ENCODE measurements at regions not wholly inside any gene's neighbourhood (a gene's known extent, or its start where the extent isn't known, plus 50 kb on each side); places are given as distances from the start of the nearest gene placed in this dataset.
"Not testable (repeated sequence)": the region's sequence is repeated elsewhere in the genome, so short reads cannot be mapped to it uniquely, and the experiment has no call there.

DNA sequence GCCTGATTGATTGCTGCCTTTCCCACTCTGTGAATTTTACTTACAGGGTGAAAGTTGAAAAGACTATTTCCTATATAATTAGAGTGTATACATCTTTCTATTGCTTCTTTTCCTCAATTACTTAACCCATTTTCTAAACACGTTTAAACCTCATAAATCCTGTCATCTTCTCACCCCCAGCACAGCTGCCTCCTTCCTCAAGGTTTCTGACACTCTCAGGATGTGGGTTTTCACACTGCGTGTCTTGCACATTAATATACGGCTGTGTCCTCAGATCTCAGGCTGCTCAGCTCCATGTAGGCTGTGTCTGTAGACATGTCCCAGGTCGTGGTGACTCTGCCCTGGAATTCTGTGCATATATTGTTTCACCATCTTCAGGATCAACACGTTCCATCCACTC is 97.6 kb upstream of the GOLGA6L6 start:
- H3K4me2 ChIP-seq; H3K9me2 ChIP-seq; H4K20me1 ChIP-seq (ENCODE audit: insufficient read depth); H3F3A ChIP-seq (replicated peaks; ENCODE audit: insufficient read depth); POLR2A ChIA-PET; H3K4me1 ChIP-seq (ENCODE audit: control insufficient read depth in 1 of 2, insufficient read depth in 2 of 2, low read depth in 1 of 2, low read length in 1 of 2); H2AFZ ChIP-seq (ENCODE audit: low read depth); H3K9ac ChIP-seq; CTCF ChIA-PET; DNase-seq; H3K9me3 ChIP-seq; H3K36me3 ChIP-seq (replicated peaks in 1 of 2; ENCODE audit: control insufficient read depth in 1 of 2, insufficient read depth in 2 of 2, low read length in 1 of 2); H3K79me2 ChIP-seq (ENCODE audit: insufficient read depth); H3K4me3 ChIP-seq (ENCODE audit: low read depth in 2 of 2, low read length in 1 of 2); H3K27ac ChIP-seq (ENCODE audit: low read depth in 2 of 2, low read length in 1 of 2): not testable (repeated sequence)
- WGBS (ENCODE audit: low lambda C conversion rate), result no CpG with 5 or more reads among the region's 5 CpGs
- peaks cover 22% of the 10 kb centered on the region; the same call in 1 of the 2 replicates for H3K27me3 ChIP-seq (ENCODE audit: insufficient read depth)

- H3K9me3 ChIP-seq; H4K20me1 ChIP-seq (ENCODE audit: insufficient read depth); H3K9me2 ChIP-seq; H3F3A ChIP-seq (replicated peaks; ENCODE audit: insufficient read depth); H3K27ac ChIP-seq (ENCODE audit: low read depth in 2 of 2, low read length in 1 of 2); H2AFZ ChIP-seq (ENCODE audit: low read depth); H3K79me2 ChIP-seq (ENCODE audit: insufficient read depth); POLR2A ChIA-PET; H3K36me3 ChIP-seq (replicated peaks in 1 of 2; ENCODE audit: control insufficient read depth in 1 of 2, insufficient read depth in 2 of 2, low read length in 1 of 2); H3K4me1 ChIP-seq (ENCODE audit: control insufficient read depth in 1 of 2, insufficient read depth in 2 of 2, low read depth in 1 of 2, low read length in 1 of 2); CTCF ChIA-PET; H3K4me2 ChIP-seq; H3K4me3 ChIP-seq (ENCODE audit: low read depth in 2 of 2, low read length in 1 of 2); H3K9ac ChIP-seq; H3K27me3 ChIP-seq (ENCODE audit: insufficient read depth); DNase-seq: not testable (repeated sequence)
- WGBS (ENCODE audit: low lambda C conversion rate), result 0% methylated on average over 2 of the region's 3 CpGs
Observed at GRCh38 chr15:20637499-20637898, 95.9 kb upstream of the GOLGA6L6 start.

DNA sequence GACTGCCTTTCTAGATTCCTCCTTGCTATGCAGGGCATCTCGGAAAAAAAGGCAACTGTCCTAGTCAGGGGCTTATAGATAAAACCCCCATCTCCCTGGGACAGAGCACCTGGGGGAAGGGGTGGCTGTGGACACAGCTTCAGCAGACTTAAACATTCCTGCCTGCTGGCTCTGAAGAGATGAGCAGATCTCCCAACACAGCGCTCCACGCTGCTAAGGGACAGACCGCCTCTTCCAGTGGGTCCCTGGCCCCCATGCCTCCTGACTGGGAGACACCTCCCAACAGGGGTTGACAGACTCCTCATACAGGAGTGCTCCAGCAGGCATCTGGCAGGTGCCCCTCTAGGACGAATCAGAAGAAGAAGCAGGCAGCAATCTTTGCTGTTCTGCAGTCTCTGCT is 87.9 kb upstream of the GOLGA6L6 start:
- H4K20me1 ChIP-seq (ENCODE audit: insufficient read depth); POLR2A ChIA-PET; H3K79me2 ChIP-seq (ENCODE audit: insufficient read depth); H3F3A ChIP-seq (replicated peaks; ENCODE audit: insufficient read depth); H3K4me1 ChIP-seq (ENCODE audit: control insufficient read depth in 1 of 2, insufficient read depth in 2 of 2, low read depth in 1 of 2, low read length in 1 of 2); H3K36me3 ChIP-seq (replicated peaks in 1 of 2; ENCODE audit: control insufficient read depth in 1 of 2, insufficient read depth in 2 of 2, low read length in 1 of 2); CTCF ChIA-PET; H3K27ac ChIP-seq (ENCODE audit: low read depth in 2 of 2, low read length in 1 of 2); H3K9ac ChIP-seq; H2AFZ ChIP-seq (ENCODE audit: low read depth); H3K27me3 ChIP-seq (ENCODE audit: insufficient read depth); H3K4me3 ChIP-seq (ENCODE audit: low read depth in 2 of 2, low read length in 1 of 2); H3K9me3 ChIP-seq; H3K4me2 ChIP-seq; DNase-seq; H3K9me2 ChIP-seq: not testable (repeated sequence)
- 0% methylated on average over 2 of the region's 5 CpGs for WGBS (ENCODE audit: low lambda C conversion rate)

DNA sequence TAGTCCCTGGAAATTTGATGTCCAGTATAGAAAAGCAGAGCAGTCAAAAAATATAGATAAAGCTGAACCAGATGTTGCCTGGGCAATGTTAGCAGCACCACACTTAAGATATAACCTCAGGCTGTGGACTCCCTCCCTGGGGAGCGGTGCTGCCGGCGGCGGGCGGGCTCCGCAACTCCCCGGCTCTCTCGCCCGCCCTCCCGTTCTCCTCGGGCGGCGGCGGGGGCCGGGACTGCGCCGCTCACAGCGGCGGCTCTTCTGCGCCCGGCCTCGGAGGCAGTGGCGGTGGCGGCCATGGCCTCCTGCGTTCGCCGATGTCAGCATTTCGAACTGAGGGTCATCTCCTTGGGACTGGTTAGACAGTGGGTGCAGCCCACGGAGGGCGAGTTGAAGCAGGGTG is 86.9 kb upstream of the GOLGA6L6 start:
- H3K9me2 ChIP-seq; H3K79me2 ChIP-seq (ENCODE audit: insufficient read depth); H3K4me2 ChIP-seq; POLR2A ChIA-PET; H2AFZ ChIP-seq (ENCODE audit: low read depth); H3K27me3 ChIP-seq (ENCODE audit: insufficient read depth); H3K9ac ChIP-seq; DNase-seq; H3F3A ChIP-seq (replicated peaks; ENCODE audit: insufficient read depth); H3K9me3 ChIP-seq; H4K20me1 ChIP-seq (ENCODE audit: insufficient read depth); H3K36me3 ChIP-seq (replicated peaks in 1 of 2; ENCODE audit: control insufficient read depth in 1 of 2, insufficient read depth in 2 of 2, low read length in 1 of 2); H3K27ac ChIP-seq (ENCODE audit: low read depth in 2 of 2, low read length in 1 of 2); CTCF ChIA-PET; H3K4me3 ChIP-seq (ENCODE audit: low read depth in 2 of 2, low read length in 1 of 2); H3K4me1 ChIP-seq (ENCODE audit: control insufficient read depth in 1 of 2, insufficient read depth in 2 of 2, low read depth in 1 of 2, low read length in 1 of 2): not testable (repeated sequence)
- WGBS (ENCODE audit: low lambda C conversion rate), result no CpG with 5 or more reads among the region's 30 CpGs

DNA sequence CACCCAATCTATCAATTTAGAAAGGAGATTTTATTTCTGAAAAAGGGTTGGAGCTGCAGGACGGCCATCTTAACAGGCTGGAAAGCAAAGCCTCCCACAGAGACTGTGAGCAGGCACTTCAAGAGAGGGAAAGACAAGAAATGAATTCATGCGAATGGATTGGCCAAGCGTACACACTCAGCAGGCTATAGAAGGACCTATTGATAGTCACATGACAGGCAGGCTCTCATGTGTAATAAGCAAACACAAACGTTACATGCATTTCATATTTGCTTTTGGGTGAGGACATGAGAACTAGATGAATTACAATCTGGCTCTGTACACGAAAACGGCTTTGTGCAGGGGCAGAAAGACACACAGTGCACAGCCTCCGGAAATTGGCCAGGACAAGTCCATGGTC is 83.9 kb upstream of the GOLGA6L6 start:
- H2AFZ ChIP-seq (ENCODE audit: low read depth); H3K4me2 ChIP-seq; H3K4me3 ChIP-seq (ENCODE audit: low read depth in 2 of 2, low read length in 1 of 2); H4K20me1 ChIP-seq (ENCODE audit: insufficient read depth); H3K79me2 ChIP-seq (ENCODE audit: insufficient read depth); DNase-seq; H3K36me3 ChIP-seq (replicated peaks in 1 of 2; ENCODE audit: control insufficient read depth in 1 of 2, insufficient read depth in 2 of 2, low read length in 1 of 2); H3K27ac ChIP-seq (ENCODE audit: low read depth in 2 of 2, low read length in 1 of 2); H3K27me3 ChIP-seq (ENCODE audit: insufficient read depth); H3F3A ChIP-seq (replicated peaks; ENCODE audit: insufficient read depth); CTCF ChIA-PET; H3K9me2 ChIP-seq; H3K9me3 ChIP-seq; H3K9ac ChIP-seq; H3K4me1 ChIP-seq (ENCODE audit: control insufficient read depth in 1 of 2, insufficient read depth in 2 of 2, low read depth in 1 of 2, low read length in 1 of 2); POLR2A ChIA-PET: not testable (repeated sequence)
- no CpG with 5 or more reads among the region's 7 CpGs for WGBS (ENCODE audit: low lambda C conversion rate)

DNA sequence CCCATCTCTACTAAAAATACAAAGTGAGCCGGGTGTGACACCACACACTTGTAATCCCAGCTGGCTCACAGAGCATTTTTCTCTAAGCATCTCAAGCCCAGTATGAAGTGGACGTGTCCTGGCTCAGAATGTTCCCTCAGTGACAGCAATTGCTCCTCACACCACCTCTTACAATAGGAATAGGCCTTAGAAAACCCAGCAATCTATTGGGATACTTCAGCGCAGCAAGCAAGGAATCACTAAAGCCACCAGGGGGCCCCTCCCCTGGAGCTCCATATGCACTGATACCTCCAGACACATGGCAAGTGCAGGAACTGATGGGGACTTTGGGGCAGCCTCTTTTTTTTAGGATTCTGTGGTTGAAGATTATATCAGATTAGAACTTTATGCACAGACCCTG is 82.5 kb upstream of the GOLGA6L6 start:
- CTCF ChIA-PET; H3F3A ChIP-seq (replicated peaks; ENCODE audit: insufficient read depth); H3K9me3 ChIP-seq; POLR2A ChIA-PET; H3K27ac ChIP-seq (ENCODE audit: low read depth in 2 of 2, low read length in 1 of 2); H3K36me3 ChIP-seq (replicated peaks in 1 of 2; ENCODE audit: control insufficient read depth in 1 of 2, insufficient read depth in 2 of 2, low read length in 1 of 2); DNase-seq; H3K79me2 ChIP-seq (ENCODE audit: insufficient read depth); H3K27me3 ChIP-seq (ENCODE audit: insufficient read depth); H3K4me3 ChIP-seq (ENCODE audit: low read depth in 2 of 2, low read length in 1 of 2); H3K9ac ChIP-seq; H4K20me1 ChIP-seq (ENCODE audit: insufficient read depth); H3K9me2 ChIP-seq; H2AFZ ChIP-seq (ENCODE audit: low read depth); H3K4me1 ChIP-seq (ENCODE audit: control insufficient read depth in 1 of 2, insufficient read depth in 2 of 2, low read depth in 1 of 2, low read length in 1 of 2); H3K4me2 ChIP-seq: not testable (repeated sequence)
- 0% methylated on average over 2 of the region's 3 CpGs for WGBS (ENCODE audit: low lambda C conversion rate)

DNA sequence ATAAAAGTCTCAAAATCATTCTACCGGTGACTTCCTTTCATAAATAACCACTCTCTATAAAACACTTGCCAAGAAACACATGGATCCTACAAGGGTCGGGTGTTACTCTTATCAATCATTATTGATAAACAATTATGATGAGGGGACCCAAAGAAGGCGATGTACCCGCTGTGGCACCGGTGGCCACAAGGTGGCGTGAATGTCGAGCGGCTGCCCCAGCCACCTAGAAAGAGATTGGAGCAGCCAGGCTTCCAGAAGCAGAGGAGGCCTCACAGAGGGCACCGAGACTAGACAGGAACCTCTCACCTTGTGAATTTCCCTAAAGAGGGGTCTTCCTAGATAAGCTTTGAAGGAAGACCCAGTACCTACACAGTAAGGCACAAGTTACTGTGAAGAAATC is 80.5 kb upstream of the GOLGA6L6 start:
- H3K9me3 ChIP-seq; H3F3A ChIP-seq (replicated peaks; ENCODE audit: insufficient read depth); POLR2A ChIA-PET; H3K4me1 ChIP-seq (ENCODE audit: control insufficient read depth in 1 of 2, insufficient read depth in 2 of 2, low read depth in 1 of 2, low read length in 1 of 2); H3K27ac ChIP-seq (ENCODE audit: low read depth in 2 of 2, low read length in 1 of 2); H2AFZ ChIP-seq (ENCODE audit: low read depth); H3K4me3 ChIP-seq (ENCODE audit: low read depth in 2 of 2, low read length in 1 of 2); H4K20me1 ChIP-seq (ENCODE audit: insufficient read depth); H3K4me2 ChIP-seq; CTCF ChIA-PET; H3K79me2 ChIP-seq (ENCODE audit: insufficient read depth); H3K9ac ChIP-seq; H3K36me3 ChIP-seq (replicated peaks in 1 of 2; ENCODE audit: control insufficient read depth in 1 of 2, insufficient read depth in 2 of 2, low read length in 1 of 2); H3K27me3 ChIP-seq (ENCODE audit: insufficient read depth); H3K9me2 ChIP-seq; DNase-seq: not testable (repeated sequence)
- no CpG with 5 or more reads among the region's 9 CpGs for WGBS (ENCODE audit: low lambda C conversion rate)

Data from SK-N-SH (cell line).